Activated CD4-positive, alpha-beta T cell treated with anti-CD3 and anti-CD28 coated beads for 36 hours (primary cell): ENCODE measurements at regions not wholly inside any gene's neighbourhood (a gene's known extent, or its start where the extent isn't known, plus 50 kb on each side); places are given as distances from the start of the nearest gene placed in this dataset.
"Not testable (repeated sequence)": the region's sequence is repeated elsewhere in the genome, so short reads cannot be mapped to it uniquely, and the experiment has no call there.

ENCODE experiments used
- ATAC-seq: fragments of 200-7000 bp; cut with Tn5 transposase; one replicate; pipeline ENCODE4 v1.10.0; 2021; ENCODE audit warnings: mild to moderate bottlenecking, moderate library complexity
- CTCF ChIA-PET: fragments of 350-600 bp; sonication (Branson Sonifier 250); formaldehyde crosslinking; loops from one replicate; lab custom pipeline; 2021; ENCODE audit warnings: antibody characterized with exemption; lab: Charles Lee
- POLR2A ChIA-PET: fragments of 350-600 bp; sonication (Branson Sonifier 250); formaldehyde crosslinking; loops from one replicate; lab custom pipeline; 2021; ENCODE audit warnings: antibody characterized with exemption, inconsistent platforms; lab: Charles Lee
- DNase-seq: peaks from one replicate; pipeline ENCODE4 v3.0.0-alpha.2; 2020
- H3K27ac Mint-ChIP-seq: one replicate; pipeline ENCODE4 v1.8.0; 2021; ENCODE audit warnings: mixed read lengths
- H3K27me3 Mint-ChIP-seq: one replicate; pipeline ENCODE4 v1.8.0; 2021; ENCODE audit warnings: mixed read lengths
- H3K36me3 Mint-ChIP-seq: one replicate; pipeline ENCODE4 v1.8.0; 2021; ENCODE audit warnings: low read depth, mixed read lengths
- H3K4me1 Mint-ChIP-seq: one replicate; pipeline ENCODE4 v1.8.0; 2021; ENCODE audit warnings: mixed read lengths
- H3K4me3 Mint-ChIP-seq: one replicate; pipeline ENCODE4 v1.8.0; 2021; ENCODE audit warnings: mild to moderate bottlenecking, moderate library complexity, mixed read lengths
- H3K9me3 Mint-ChIP-seq: one replicate; pipeline ENCODE4 v1.8.0; 2021; ENCODE audit warnings: low read depth, mixed read lengths
- intact Hi-C, 2 experiments: fragments of 100-400 bp; cut with DNase I in 1 of 2; cut with micrococcal nuclease in 1 of 2; formaldehyde crosslinking; loops; one replicate each; pipeline versions ENCODE4 v1.14.2 to v1.15.1; 2022 to 2024; cut with DNase I, micrococcal nuclease

DNA sequence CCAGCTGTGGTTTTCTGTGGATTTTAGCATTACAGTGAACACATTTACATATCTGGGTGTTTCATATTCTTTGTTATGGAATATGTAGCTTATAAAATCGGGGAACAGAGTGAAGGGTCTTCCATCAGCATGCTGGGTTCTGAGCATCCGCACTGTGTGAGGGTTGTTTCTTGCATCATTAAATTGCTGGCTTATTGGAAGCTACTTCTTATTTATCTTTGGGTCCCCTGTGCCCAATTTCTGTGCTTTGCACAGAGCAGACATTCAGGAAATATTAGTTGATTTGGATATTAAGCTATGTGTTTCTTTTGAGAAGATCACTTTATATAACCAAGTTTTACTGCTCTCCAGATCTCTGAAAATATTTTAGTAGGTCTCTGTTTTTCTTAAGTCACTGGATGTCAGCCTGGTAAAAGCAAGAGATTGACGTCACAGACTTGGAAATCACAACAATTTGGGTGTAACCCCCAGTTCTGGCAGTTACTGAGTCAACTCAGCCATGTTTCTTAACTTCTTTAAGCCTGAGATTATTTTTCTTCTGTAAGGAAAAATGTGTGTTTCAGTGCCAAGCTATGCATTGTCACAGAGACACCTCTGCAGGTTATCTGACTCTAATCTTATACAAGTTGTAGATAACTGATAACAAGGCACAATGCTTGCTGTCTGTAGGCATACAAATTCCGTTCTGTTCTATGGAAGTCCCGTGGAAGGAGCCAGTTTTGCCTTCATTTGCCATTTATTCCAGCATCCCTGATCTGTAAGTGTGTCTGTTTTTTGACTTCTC, 258.3 kb upstream of the KAZN start:
- peaks cover 5% of the 10 kb centered on the region for H3K9me3 Mint-ChIP-seq
- no peak overlapping the region for H3K4me3 Mint-ChIP-seq
- CTCF ChIA-PET, result no interaction called here
- H3K4me1 Mint-ChIP-seq, result no peaks in the 10 kb centered on the region
- DNase-seq (no peak), ATAC-seq (no peak)
- peaks cover 12% of the 10 kb centered on the region for H3K27me3 Mint-ChIP-seq
- POLR2A ChIA-PET, result no interaction called here
- intact Hi-C loops, result no loop called here
- H3K27ac Mint-ChIP-seq, result no peak overlapping the region
- no peaks in the 10 kb centered on the region for H3K36me3 Mint-ChIP-seq

DNA sequence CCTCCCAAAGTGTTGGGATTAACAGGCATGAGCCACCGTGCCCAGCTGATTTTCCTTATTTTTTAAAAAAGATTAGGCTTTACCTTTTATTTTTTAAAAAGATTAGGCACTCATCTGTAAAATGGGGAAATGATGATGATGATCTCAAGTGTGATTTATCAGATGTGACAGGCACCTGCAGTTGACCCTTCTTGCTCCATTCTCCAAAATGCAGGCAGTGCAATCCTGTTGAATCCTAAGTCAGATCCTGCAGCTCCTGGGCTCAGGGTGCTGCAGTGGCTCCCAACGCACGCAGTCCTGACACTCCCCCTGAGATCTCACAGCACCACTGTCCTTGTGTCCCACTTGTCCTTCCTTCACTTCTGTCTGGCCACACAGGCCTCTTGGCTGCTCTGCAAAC, 257.3 kb upstream of the KAZN start:
- ATAC-seq (no peak), DNase-seq (no peak)
- no peak overlapping the region for H3K27ac Mint-ChIP-seq
- no peaks in the 10 kb centered on the region for H3K36me3 Mint-ChIP-seq
- ChIA-PET CTCF (no interaction called here), POLR2A (no interaction called here)
- no peaks in the 10 kb centered on the region for H3K9me3 Mint-ChIP-seq
- peaks cover 14% of the 10 kb centered on the region for H3K27me3 Mint-ChIP-seq
- H3K4me1 Mint-ChIP-seq, result no peaks in the 10 kb centered on the region
- H3K4me3 Mint-ChIP-seq, result no peak overlapping the region
- intact Hi-C loops, result no loop called here

- Mint-ChIP-seq H3K4me3 (no peak overlapping the region), H3K27me3 (peaks cover 10% of the 10 kb centered on the region), H3K27ac (no peak overlapping the region), H3K36me3 (no peaks in the 10 kb centered on the region), H3K4me1 (no peaks in the 10 kb centered on the region), H3K9me3 (no peaks in the 10 kb centered on the region)
- ATAC-seq, result no peak
- intact Hi-C loops, result no loop called here
- CTCF ChIA-PET, result no interaction called here
- POLR2A ChIA-PET, result no interaction called here
- no peak for DNase-seq
Measured at GRCh38 chr1:14345946-14346550, 252.4 kb upstream of the KAZN start.

- intact Hi-C loops, result no loop called here
- Mint-ChIP-seq H3K9me3 (no peaks in the 10 kb centered on the region), H3K27ac (no peak overlapping the region), H3K36me3 (no peaks in the 10 kb centered on the region), H3K4me3 (no peak overlapping the region), H3K27me3 (peaks cover 2% of the 10 kb centered on the region), H3K4me1 (no peaks in the 10 kb centered on the region)
- ChIA-PET CTCF (no interaction called here), POLR2A (no interaction called here)
- ATAC-seq, result no peak
- DNase-seq, result no peak
Measured at GRCh38 chr1:14347186-14347585, 251.3 kb upstream of the KAZN start.

DNA sequence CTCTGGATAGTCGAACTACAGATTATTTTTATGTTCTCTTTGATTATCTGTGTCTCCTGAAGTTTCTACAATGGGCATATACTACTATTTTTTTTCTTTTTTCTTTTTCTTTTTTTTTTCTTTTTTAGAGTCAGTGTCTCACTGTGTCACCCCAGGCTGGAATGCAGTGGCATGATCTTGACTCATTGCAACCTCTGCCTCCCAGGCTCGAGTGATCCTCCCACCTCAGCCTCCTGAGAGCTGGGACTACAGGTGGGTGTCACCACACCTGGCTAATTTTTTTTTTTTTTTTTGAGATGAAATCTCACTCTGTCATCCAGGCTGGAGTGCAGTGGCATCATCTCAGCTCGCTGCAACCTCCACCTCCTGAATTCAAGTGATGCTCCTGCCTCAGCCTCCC, 250.7 kb upstream of the KAZN start:
- no peaks in the 10 kb centered on the region for H3K9me3 Mint-ChIP-seq
- CTCF ChIA-PET, result no interaction called here
- no peaks in the 10 kb centered on the region for H3K4me1 Mint-ChIP-seq
- peaks cover 2% of the 10 kb centered on the region for H3K27me3 Mint-ChIP-seq
- no peaks in the 10 kb centered on the region for H3K36me3 Mint-ChIP-seq
- no peak overlapping the region for H3K27ac Mint-ChIP-seq
- POLR2A ChIA-PET, result no interaction called here
- DNase-seq (no peak), ATAC-seq (no peak)
- intact Hi-C loops, result no loop called here
- no peak overlapping the region for H3K4me3 Mint-ChIP-seq

GRCh38 chr1:14350197-14350596, 248.3 kb upstream of the KAZN start:
- ATAC-seq, result no peak
- Mint-ChIP-seq H3K36me3 (no peaks in the 10 kb centered on the region), H3K9me3 (no peaks in the 10 kb centered on the region), H3K27ac (no peak overlapping the region), H3K4me3 (no peak overlapping the region), H3K4me1 (no peaks in the 10 kb centered on the region), H3K27me3 (peaks cover 4% of the 10 kb centered on the region)
- POLR2A ChIA-PET, result no interaction called here
- no peak for DNase-seq
- intact Hi-C loops, result no loop called here
- CTCF ChIA-PET, result no interaction called here

GRCh38 chr1:14352897-14353296, 245.6 kb upstream of the KAZN start:
- CTCF ChIA-PET, result no interaction called here

GRCh38 chr1:14361005-14361404, 237.5 kb upstream of the KAZN start:
- H3K4me3 Mint-ChIP-seq, ATAC-seq, H3K27ac Mint-ChIP-seq, intact Hi-C loops, DNase-seq, H3K27me3 Mint-ChIP-seq, H3K36me3 Mint-ChIP-seq, H3K4me1 Mint-ChIP-seq, POLR2A ChIA-PET, CTCF ChIA-PET: not testable (repeated sequence)
- H3K9me3 Mint-ChIP-seq, result peaks cover 12% of the 10 kb centered on the region

More at GRCh38 chr1:14352897-14353296, 245.6 kb upstream of the KAZN start:
- intact Hi-C loops, result no loop called here
- Mint-ChIP-seq H3K4me3 (no peak overlapping the region), H3K27ac (no peak overlapping the region), H3K4me1 (no peaks in the 10 kb centered on the region), H3K36me3 (no peaks in the 10 kb centered on the region), H3K27me3 (peaks cover 2% of the 10 kb centered on the region), H3K9me3 (peaks cover 5% of the 10 kb centered on the region)
- POLR2A ChIA-PET, result no interaction called here
- ATAC-seq (no peak), DNase-seq (no peak)

DNA sequence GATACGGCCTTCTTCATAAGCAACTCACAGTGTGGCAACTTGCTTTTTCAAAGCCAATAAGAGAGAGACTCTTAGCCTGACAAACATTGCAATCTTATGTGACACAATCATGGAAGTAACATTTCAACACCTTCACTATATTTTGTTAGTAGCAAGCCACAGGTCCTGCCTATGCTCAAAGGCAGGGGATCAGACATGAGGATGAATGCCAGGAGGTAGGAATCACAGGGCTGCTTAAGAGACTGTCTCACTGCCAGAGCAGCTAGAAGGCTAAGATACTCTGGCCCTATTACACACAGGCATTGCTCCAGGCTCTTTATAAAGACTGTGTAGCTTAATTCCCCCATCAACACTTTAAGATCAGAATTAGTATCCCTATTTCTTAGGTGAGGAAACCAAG, 236.2 kb upstream of the KAZN start:
- CTCF ChIA-PET, result no interaction called here
- Mint-ChIP-seq H3K36me3 (no peaks in the 10 kb centered on the region), H3K27me3 (peaks cover 4% of the 10 kb centered on the region), H3K4me3 (no peak overlapping the region), H3K27ac (no peak overlapping the region), H3K9me3 (peaks cover 7% of the 10 kb centered on the region), H3K4me1 (no peaks in the 10 kb centered on the region)
- POLR2A ChIA-PET, result no interaction called here
- intact Hi-C loops, result no loop called here
- DNase-seq, result no peak
- ATAC-seq, result no peak

DNA sequence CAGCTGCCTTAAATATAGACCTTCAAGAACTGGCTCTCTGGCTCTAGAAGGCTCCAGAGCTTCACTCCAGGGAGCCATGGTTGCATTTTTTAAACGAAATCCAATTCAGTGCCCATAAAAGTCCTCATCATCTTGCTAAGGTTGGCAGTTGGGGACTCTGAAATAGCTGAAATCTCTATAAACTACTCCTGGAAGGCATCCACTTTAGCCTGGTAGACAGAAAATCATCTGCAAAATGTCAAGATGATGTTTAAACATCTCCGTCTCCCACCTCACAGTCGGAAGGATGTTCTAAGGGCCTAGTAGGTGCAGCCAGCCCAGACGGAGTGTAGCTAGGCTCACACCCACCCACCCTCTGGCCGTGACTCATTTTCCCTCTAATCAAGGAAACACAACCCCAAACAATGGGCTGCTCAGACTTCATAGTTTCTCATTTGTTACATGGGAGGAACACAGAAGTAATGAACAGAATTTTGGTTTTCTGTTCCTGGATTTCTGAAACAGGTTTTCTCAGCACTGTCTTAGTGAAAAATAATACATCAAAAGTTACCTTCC, 235.4 kb upstream of the KAZN start:
- intact Hi-C loops, result no loop called here
- peaks cover 4% of the 10 kb centered on the region for H3K27me3 Mint-ChIP-seq
- H3K36me3 Mint-ChIP-seq, result no peaks in the 10 kb centered on the region
- no peak overlapping the region for H3K27ac Mint-ChIP-seq
- no peak for DNase-seq
- POLR2A ChIA-PET, result no interaction called here
- no peak for ATAC-seq
- CTCF ChIA-PET, result no interaction called here
- H3K4me1 Mint-ChIP-seq, result no peaks in the 10 kb centered on the region
- H3K9me3 Mint-ChIP-seq, result peaks cover 7% of the 10 kb centered on the region
- no peak overlapping the region for H3K4me3 Mint-ChIP-seq

- Mint-ChIP-seq H3K36me3 (no peaks in the 10 kb centered on the region), H3K9me3 (peaks cover 4% of the 10 kb centered on the region), H3K27me3 (no peaks in the 10 kb centered on the region), H3K4me3 (no peak overlapping the region), H3K27ac (no peak overlapping the region), H3K4me1 (no peaks in the 10 kb centered on the region)
- ATAC-seq (no peak), DNase-seq (no peak)
- ChIA-PET CTCF (no interaction called here), POLR2A (no interaction called here)
- intact Hi-C loops, result no loop called here
Measured at GRCh38 chr1:14363707-14364413, 234.6 kb upstream of the KAZN start.
